Fibroblast of mammary gland (primary cell): ENCODE measurements at regions not wholly inside any gene's neighbourhood (a gene's known extent, or its start where the extent isn't known, plus 50 kb on each side); places are given as distances from the start of the nearest gene placed in this dataset.

ENCODE experiments used
- DNase-seq: peaks from one replicate; pipeline ENCODE4 v3.0.0-alpha.2; 2010; ENCODE audit warnings: low read depth
- H3K4me3 ChIP-seq: 2 replicates; pipeline ENCODE4 v1.5.1; 2011; ENCODE audit warnings: low read depth, mild to moderate bottlenecking, low read length, moderate library complexity; ENCODE audit not compliant: control insufficient read depth
- CTCF ChIP-seq: conservative IDR thresholded peaks from 2 replicates; pipeline ENCODE4 v1.5.1; 2011; ENCODE audit warnings: low read depth, low read length, inconsistent platforms; ENCODE audit not compliant: control insufficient read depth, insufficient read depth

GRCh38 chr9:107683566-107683965 lies 194.0 kb upstream of the KLF4 start:
- DNase-seq = no peak
- H3K4me3 ChIP-seq = no peak overlapping the region
- TF ChIP-seq CTCF = no peak

GRCh38 chr9:107681988-107682387 lies 192.4 kb upstream of the KLF4 start:
- DNase-seq = no peak
- no peak overlapping the region for H3K4me3 ChIP-seq
- TF ChIP-seq CTCF = no peak

GRCh38 chr9:107675351-107676259 lies 186.0 kb upstream of the KLF4 start:
- no peak for DNase-seq
- no peak for TF ChIP-seq CTCF
- H3K4me3 ChIP-seq = no peak overlapping the region

GRCh38 chr9:107674721-107675277 lies 185.2 kb upstream of the KLF4 start:
- TF ChIP-seq CTCF = no peak
- peak; percentile 38 for DNase-seq
- H3K4me3 ChIP-seq = no peak overlapping the region

- H3K4me3 ChIP-seq = no peak overlapping the region
- no peak for DNase-seq
- no peak for TF ChIP-seq CTCF
Observed at GRCh38 chr9:107673861-107674720, 184.5 kb upstream of the KLF4 start.

- H3K4me3 ChIP-seq = no peak overlapping the region
- no peak for TF ChIP-seq CTCF
Observed at GRCh38 chr9:107671588-107671987, 182.0 kb upstream of the KLF4 start.

More at GRCh38 chr9:107671588-107671987, 182.0 kb upstream of the KLF4 start:
- no peak for DNase-seq
